HG02938 (cell line): ENCODE measurements at regions not wholly inside any gene's neighbourhood (a gene's known extent, or its start where the extent isn't known, plus 50 kb on each side); places are given as distances from the start of the nearest gene placed in this dataset.

Experiments used
- ATAC-seq: cut with Tn5 transposase; IDR thresholded peaks from one replicate; pipeline ENCODE4 v1.9.1; 2021; ENCODE audit warnings: mild to moderate bottlenecking, moderate library complexity; ENCODE audit not compliant: unreplicated experiment

- no peak for ATAC-seq
Measured at GRCh38 chr12:34340534-34341361, 318.5 kb downstream of the ALG10 start.

- ATAC-seq: no peak
Measured at GRCh38 chr12:34341362-34341733, 319.1 kb downstream of the ALG10 start.

- no peak for ATAC-seq
Measured at GRCh38 chr12:34342048-34342447, 319.8 kb downstream of the ALG10 start.

- ATAC-seq: no peak
Measured at GRCh38 chr12:34343345-34343744, 321.0 kb downstream of the ALG10 start.

- no peak for ATAC-seq
Measured at GRCh38 chr12:34343766-34344165, 321.5 kb downstream of the ALG10 start.

GRCh38 chr12:34344851-34345522, 322.7 kb downstream of the ALG10 start:
- ATAC-seq: no peak

- ATAC-seq: no peak
Measured at GRCh38 chr12:34345801-34346200, 323.5 kb downstream of the ALG10 start.

- no peak for ATAC-seq
Measured at GRCh38 chr12:34346372-34347034, 324.2 kb downstream of the ALG10 start.

- ATAC-seq: no peak
Measured at GRCh38 chr12:34347367-34347766, 325.1 kb downstream of the ALG10 start.

GRCh38 chr12:34348064-34348463, 325.8 kb downstream of the ALG10 start:
- no peak for ATAC-seq

- ATAC-seq: no peak
Measured at GRCh38 chr12:34348836-34349672, 326.8 kb downstream of the ALG10 start.

GRCh38 chr12:34349673-34349961, 327.3 kb downstream of the ALG10 start:
- no peak for ATAC-seq

- no peak for ATAC-seq
Measured at GRCh38 chr12:34350092-34351041, 328.1 kb downstream of the ALG10 start.

- no peak for ATAC-seq
Measured at GRCh38 chr12:34352098-34352497, 329.8 kb downstream of the ALG10 start.

- ATAC-seq: no peak
Measured at GRCh38 chr12:34354239-34355200, 332.2 kb downstream of the ALG10 start.

GRCh38 chr12:34356233-34356987, 334.1 kb downstream of the ALG10 start:
- ATAC-seq: no peak

- no peak for ATAC-seq
Measured at GRCh38 chr12:34357791-34358190, 335.5 kb downstream of the ALG10 start.

- no peak for ATAC-seq
Measured at GRCh38 chr12:34358198-34358597, 335.9 kb downstream of the ALG10 start.
